T1000 (cell line): ENCODE measurements at regions not wholly inside any gene's neighbourhood (a gene's known extent, or its start where the extent isn't known, plus 50 kb on each side); places are given as distances from the start of the nearest gene placed in this dataset.
"Not testable (repeated sequence)": the region's sequence is repeated elsewhere in the genome, so short reads cannot be mapped to it uniquely, and the experiment has no call there.

ENCODE experiments used
- DNase-seq: peaks from one replicate; lab custom pipeline; 2025; ENCODE audit warnings: mixed read lengths; lab: John Stamatoyannopoulos, UW

GRCh38 chr7:13708670-13709069 is 280.8 kb downstream of the ETV1 start:
- no peak for DNase-seq

GRCh38 chr7:13713092-13713491 is 276.4 kb downstream of the ETV1 start:
- no peak for DNase-seq

- DNase-seq, result no peak
Measured at GRCh38 chr7:13715534-13715933, 273.9 kb downstream of the ETV1 start.

- DNase-seq, result no peak
Measured at GRCh38 chr7:13717031-13717430, 272.4 kb downstream of the ETV1 start.

- no peak for DNase-seq
Measured at GRCh38 chr7:13724191-13724976, 265.1 kb downstream of the ETV1 start.

GRCh38 chr7:13724977-13725566 is 264.4 kb downstream of the ETV1 start:
- no peak for DNase-seq

- no peak for DNase-seq
Measured at GRCh38 chr7:13725591-13725990, 263.9 kb downstream of the ETV1 start.

GRCh38 chr7:13727279-13727678 is 262.2 kb downstream of the ETV1 start:
- DNase-seq, result no peak

GRCh38 chr7:13727751-13728150 is 261.7 kb downstream of the ETV1 start:
- DNase-seq, result no peak

GRCh38 chr7:13728430-13728829 is 261.0 kb downstream of the ETV1 start:
- not testable (repeated sequence) for DNase-seq

- no peak for DNase-seq
Measured at GRCh38 chr7:13731643-13732042, 257.8 kb downstream of the ETV1 start.

- DNase-seq, result no peak
Measured at GRCh38 chr7:13737563-13737962, 251.9 kb downstream of the ETV1 start.

GRCh38 chr7:13742126-13742525 is 247.3 kb downstream of the ETV1 start:
- peak; percentile 27 for DNase-seq

GRCh38 chr7:13742811-13743210 is 246.7 kb downstream of the ETV1 start:
- no peak for DNase-seq

GRCh38 chr7:13743226-13743625 is 246.2 kb downstream of the ETV1 start:
- DNase-seq, result no peak

GRCh38 chr7:13745530-13745929 is 243.9 kb downstream of the ETV1 start:
- no peak for DNase-seq

- DNase-seq, result no peak
Measured at GRCh38 chr7:13748998-13749397, 240.5 kb downstream of the ETV1 start.

- DNase-seq, result no peak
Measured at GRCh38 chr7:13749636-13750035, 239.8 kb downstream of the ETV1 start.

- no peak for DNase-seq
Measured at GRCh38 chr7:13751766-13752165, 237.7 kb downstream of the ETV1 start.

GRCh38 chr7:13757841-13758240 is 231.6 kb downstream of the ETV1 start:
- DNase-seq, result no peak

GRCh38 chr7:13765853-13766252 is 223.6 kb downstream of the ETV1 start:
- DNase-seq, result not testable (repeated sequence)

- DNase-seq, result no peak
Measured at GRCh38 chr7:13770305-13770704, 219.2 kb downstream of the ETV1 start.

- DNase-seq, result no peak
Measured at GRCh38 chr7:13774976-13775375, 214.5 kb downstream of the ETV1 start.

GRCh38 chr7:13777242-13777641 is 212.2 kb downstream of the ETV1 start:
- DNase-seq, result no peak
